Chondrocyte (in vitro differentiated cells): ENCODE measurements at regions not wholly inside any gene's neighbourhood (a gene's known extent, or its start where the extent isn't known, plus 50 kb on each side); places are given as distances from the start of the nearest gene placed in this dataset.

Experiments
- DNase-seq: peaks from one replicate; pipeline ENCODE4 v3.0.0; 2021; ENCODE audit warnings: mixed read lengths, low spot score
- H3K27ac Mint-ChIP-seq: one replicate; pipeline ENCODE4 v1.8.0; 2021; ENCODE audit warnings: mild to moderate bottlenecking, moderate library complexity, mixed read lengths; ENCODE audit not compliant: unreplicated experiment
- H3K27me3 Mint-ChIP-seq: 2 replicates; pipeline ENCODE4 v1.8.0; 2021; ENCODE audit warnings: low read depth, mixed read lengths
- H3K36me3 Mint-ChIP-seq: 2 replicates; pipeline ENCODE4 v1.8.0; 2021; ENCODE audit warnings: low read depth, mixed read lengths
- H3K4me1 Mint-ChIP-seq: 2 replicates; pipeline ENCODE4 v1.8.0; 2021; ENCODE audit warnings: low read depth, mild to moderate bottlenecking, mixed read lengths
- H3K4me3 Mint-ChIP-seq: one replicate; pipeline ENCODE4 v1.8.0; 2021; ENCODE audit warnings: mild to moderate bottlenecking, moderate library complexity, mixed read lengths; ENCODE audit not compliant: unreplicated experiment
- H3K9me3 Mint-ChIP-seq: 2 replicates; pipeline ENCODE4 v1.8.0; 2021; ENCODE audit warnings: low read depth, mixed read lengths
- TF ChIP-seq, protein P1 (sequence below): fragments of 200-600 bp; sonication (generic); IDR thresholded peaks from 2 replicates; pipeline ENCODE4 v1.5.0; 2021; ENCODE audit warnings: antibody characterized with exemption, mild to moderate bottlenecking, moderate library complexity

DNA sequence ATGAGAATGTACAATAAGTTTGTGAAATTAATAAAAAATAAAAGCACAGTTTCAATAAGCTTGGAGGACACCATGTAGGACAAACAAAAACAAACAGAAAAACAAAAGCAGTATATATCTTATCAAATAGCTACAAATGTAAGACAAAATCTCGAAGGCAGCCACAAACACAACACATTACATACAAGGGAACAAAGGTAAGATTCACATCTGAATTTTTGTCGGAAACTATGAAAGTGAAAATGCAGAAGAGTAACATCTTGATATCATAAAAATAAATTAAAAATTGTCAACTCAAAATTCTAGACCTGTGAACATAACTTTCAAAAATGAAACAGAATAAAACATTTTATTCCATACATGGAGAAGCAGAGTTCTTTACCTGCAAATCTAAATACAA, 1049.5 kb upstream of the ADGRL2 start:
- Mint-ChIP-seq H3K4me1 (no peaks in the 10 kb centered on the region), H3K36me3 (peaks cover 4% of the 10 kb centered on the region), H3K4me3 (no peak overlapping the region), H3K27me3 (no peaks in the 10 kb centered on the region), H3K27ac (no peak overlapping the region), H3K9me3 (peaks cover 22% of the 10 kb centered on the region)
- TF ChIP-seq, protein P1, sequence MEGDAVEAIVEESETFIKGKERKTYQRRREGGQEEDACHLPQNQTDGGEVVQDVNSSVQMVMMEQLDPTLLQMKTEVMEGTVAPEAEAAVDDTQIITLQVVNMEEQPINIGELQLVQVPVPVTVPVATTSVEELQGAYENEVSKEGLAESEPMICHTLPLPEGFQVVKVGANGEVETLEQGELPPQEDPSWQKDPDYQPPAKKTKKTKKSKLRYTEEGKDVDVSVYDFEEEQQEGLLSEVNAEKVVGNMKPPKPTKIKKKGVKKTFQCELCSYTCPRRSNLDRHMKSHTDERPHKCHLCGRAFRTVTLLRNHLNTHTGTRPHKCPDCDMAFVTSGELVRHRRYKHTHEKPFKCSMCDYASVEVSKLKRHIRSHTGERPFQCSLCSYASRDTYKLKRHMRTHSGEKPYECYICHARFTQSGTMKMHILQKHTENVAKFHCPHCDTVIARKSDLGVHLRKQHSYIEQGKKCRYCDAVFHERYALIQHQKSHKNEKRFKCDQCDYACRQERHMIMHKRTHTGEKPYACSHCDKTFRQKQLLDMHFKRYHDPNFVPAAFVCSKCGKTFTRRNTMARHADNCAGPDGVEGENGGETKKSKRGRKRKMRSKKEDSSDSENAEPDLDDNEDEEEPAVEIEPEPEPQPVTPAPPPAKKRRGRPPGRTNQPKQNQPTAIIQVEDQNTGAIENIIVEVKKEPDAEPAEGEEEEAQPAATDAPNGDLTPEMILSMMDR: no peak
- DNase-seq: no peak

DNA sequence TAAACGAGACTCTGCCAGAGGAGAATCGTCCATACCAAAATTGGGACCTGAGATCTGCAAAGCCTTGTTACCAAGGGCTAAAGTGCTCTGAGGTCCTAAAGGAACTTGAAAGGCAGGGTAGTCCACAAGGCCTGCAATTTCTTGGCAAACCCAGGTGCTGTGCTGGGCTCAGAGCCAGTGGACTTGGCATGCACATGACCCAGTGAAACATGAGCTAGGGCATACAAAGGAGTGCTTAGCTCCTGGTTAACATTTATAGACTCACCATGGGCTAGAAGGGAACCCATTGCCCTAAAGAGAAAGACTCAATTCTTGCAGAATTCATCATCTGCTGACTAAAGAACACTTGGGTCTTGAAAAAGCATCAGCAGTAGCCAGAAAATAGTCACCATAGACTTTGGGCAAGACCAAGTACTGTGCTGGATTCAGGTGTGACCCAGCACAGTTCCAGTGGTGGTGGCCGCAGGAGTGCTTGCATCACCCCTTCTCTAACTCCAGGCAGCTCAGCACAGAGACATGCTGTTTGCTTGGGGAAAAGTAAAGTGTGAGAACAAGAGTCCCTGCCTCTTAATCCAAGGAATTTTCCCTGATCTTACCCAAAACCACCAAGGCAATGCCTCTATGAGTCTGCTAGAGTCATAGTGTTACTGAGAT, 1069.4 kb upstream of the ADGRL2 start:
- no peak overlapping the region for H3K4me3 Mint-ChIP-seq
- H3K27ac Mint-ChIP-seq: no peak overlapping the region
- DNase-seq: no peak
- H3K27me3 Mint-ChIP-seq: no peaks in the 10 kb centered on the region
- TF ChIP-seq, protein P1: no peak
- H3K4me1 Mint-ChIP-seq: no peaks in the 10 kb centered on the region
- peaks cover 12% of the 10 kb centered on the region for H3K9me3 Mint-ChIP-seq
- peaks cover 7% of the 10 kb centered on the region for H3K36me3 Mint-ChIP-seq

DNA sequence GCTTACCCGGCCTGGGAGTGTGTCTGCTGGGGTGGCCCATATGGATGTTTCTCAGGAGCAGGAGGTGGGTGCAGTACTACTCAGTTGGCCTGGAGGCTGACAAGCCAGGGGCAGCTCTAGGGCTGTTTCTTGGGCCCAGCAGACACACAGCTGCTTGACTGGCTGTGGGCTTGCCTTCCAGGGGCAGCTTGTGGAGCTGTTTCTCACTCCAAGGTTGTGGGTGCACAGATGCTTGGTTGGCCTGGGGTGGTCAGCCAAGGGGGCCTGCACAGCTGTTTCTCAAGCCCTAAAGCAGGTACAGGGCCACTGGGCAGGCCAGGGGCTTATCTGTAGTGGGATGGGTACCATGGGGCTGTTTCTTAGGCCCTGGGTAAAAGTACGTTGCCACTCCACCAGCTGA, 1078.1 kb upstream of the ADGRL2 start:
- peak; percentile 54 for DNase-seq
- no peaks in the 10 kb centered on the region for H3K36me3 Mint-ChIP-seq
- H3K9me3 Mint-ChIP-seq: no peaks in the 10 kb centered on the region
- TF ChIP-seq, protein P1: no peak
- H3K4me3 Mint-ChIP-seq: no peak overlapping the region
- H3K27me3 Mint-ChIP-seq: no peaks in the 10 kb centered on the region
- H3K27ac Mint-ChIP-seq: no peak overlapping the region
- H3K4me1 Mint-ChIP-seq: no peaks in the 10 kb centered on the region

DNA sequence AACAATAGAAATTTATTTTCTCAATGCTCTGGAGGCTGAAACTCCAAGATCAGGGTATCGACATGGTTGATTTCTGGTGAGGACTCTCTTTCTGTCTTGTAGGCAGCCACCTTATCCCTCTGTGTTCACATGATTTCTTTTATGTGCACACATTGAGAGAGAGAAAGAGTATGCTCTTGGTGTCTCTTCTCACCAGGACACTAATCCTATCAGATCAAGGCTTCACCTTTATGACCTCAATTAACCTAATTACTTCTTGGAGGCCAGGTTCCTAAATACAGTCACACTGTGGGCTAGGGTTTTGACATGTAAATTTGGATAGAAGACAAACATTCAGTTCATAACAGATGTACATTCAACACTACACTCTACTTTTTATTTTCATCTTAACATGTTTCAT, 1094.2 kb upstream of the ADGRL2 start:
- Mint-ChIP-seq H3K4me1 (no peaks in the 10 kb centered on the region), H3K27ac (no peak overlapping the region), H3K9me3 (no peaks in the 10 kb centered on the region), H3K27me3 (no peaks in the 10 kb centered on the region), H3K36me3 (no peaks in the 10 kb centered on the region), H3K4me3 (no peak overlapping the region)
- TF ChIP-seq, protein P1: no peak
- no peak for DNase-seq

DNA sequence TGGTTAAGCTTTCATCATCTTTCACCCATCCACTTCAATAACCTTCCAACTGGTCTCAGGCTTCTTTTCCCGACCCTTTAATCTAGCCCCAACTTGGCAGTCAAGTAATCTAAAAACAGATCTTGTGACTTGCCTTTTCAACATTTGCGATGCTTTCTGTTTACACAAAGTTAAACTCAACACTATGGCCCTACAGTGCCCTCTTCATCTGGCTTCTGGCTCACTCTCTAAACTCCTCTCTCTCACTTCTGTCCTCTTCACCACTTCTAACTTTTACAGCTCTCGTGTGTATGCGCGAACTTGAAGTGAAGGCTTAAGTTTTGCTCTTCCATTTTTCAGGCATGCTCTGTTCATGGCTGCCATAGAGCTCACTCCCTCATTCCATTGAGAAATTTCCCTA, 1122.3 kb upstream of the ADGRL2 start:
- H3K36me3 Mint-ChIP-seq: no peaks in the 10 kb centered on the region
- no peak overlapping the region for H3K4me3 Mint-ChIP-seq
- H3K27ac Mint-ChIP-seq: no peak overlapping the region
- no peaks in the 10 kb centered on the region for H3K27me3 Mint-ChIP-seq
- peaks cover 19% of the 10 kb centered on the region for H3K4me1 Mint-ChIP-seq
- no peak for DNase-seq
- no peaks in the 10 kb centered on the region for H3K9me3 Mint-ChIP-seq
- TF ChIP-seq, protein P1: no peak
